ENCODE measurements at regions not wholly inside any gene's neighbourhood (a gene's known extent, or its start where the extent isn't known, plus 50 kb on each side); places are given as distances from the start of the nearest gene placed in this dataset.

DNA sequence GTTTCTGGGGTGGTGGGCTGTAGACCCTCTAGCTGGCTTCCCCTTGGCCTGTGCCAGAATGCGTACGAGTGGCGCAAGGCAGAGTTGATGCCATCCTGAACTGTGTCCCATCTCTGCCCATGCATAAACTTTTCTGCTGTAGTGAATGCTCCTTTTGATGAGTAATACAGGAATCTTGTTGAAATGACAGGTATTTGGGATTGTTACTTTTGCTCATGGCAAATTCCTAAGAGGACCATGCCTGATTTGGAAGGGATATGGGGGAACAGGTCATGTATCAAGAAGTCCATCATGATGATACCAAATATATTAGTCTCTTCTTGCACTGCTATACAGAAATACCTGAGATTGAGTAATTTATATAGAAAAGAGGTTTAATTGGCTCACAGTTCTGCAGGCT is 648.0 kb downstream of the SLC4A3 start:
- TF ChIP-seq, protein P1, sequence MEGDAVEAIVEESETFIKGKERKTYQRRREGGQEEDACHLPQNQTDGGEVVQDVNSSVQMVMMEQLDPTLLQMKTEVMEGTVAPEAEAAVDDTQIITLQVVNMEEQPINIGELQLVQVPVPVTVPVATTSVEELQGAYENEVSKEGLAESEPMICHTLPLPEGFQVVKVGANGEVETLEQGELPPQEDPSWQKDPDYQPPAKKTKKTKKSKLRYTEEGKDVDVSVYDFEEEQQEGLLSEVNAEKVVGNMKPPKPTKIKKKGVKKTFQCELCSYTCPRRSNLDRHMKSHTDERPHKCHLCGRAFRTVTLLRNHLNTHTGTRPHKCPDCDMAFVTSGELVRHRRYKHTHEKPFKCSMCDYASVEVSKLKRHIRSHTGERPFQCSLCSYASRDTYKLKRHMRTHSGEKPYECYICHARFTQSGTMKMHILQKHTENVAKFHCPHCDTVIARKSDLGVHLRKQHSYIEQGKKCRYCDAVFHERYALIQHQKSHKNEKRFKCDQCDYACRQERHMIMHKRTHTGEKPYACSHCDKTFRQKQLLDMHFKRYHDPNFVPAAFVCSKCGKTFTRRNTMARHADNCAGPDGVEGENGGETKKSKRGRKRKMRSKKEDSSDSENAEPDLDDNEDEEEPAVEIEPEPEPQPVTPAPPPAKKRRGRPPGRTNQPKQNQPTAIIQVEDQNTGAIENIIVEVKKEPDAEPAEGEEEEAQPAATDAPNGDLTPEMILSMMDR (IDR thresholded peaks at IDR 0.05) = no peak

DNA sequence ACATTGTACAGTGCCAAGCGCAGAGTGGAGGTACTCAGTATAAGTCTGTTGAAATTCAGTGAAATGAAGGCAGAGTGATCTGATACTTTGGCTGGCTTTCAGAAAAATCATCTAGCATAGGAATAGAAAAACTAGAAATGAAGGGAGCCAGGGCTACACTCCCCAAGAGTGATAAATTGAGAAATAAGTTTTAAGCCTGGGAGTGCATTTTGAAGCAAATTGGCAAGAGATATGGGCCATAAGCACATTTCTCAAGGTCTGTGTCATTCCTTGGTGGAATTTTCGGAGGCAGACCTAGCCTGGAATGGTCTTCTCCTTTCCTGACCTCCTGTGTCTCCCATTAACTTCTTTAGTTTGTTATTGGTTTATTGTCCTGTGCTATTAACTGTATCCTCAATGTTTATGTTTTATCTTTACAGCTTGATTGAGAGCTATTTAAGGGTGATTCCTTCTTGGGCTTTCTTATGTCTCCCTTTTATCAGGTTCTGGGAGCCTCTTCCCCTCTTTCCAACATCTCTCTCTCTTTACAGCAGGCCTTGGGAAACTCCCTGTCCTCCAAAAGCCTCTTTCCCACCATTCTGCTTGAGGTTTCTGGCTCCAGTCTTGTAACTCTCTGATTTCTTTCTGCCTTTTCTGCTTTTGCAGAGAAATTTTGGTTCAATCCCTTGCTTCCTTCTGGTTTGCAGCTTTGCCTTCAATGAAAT is 649.5 kb downstream of the SLC4A3 start:
- TF ChIP-seq, protein P1 (IDR thresholded peaks at IDR 0.05) = no peak

GRCh38 chr2:220277445-220277975 is 650.1 kb downstream of the SLC4A3 start:
- TF ChIP-seq, protein P1 (IDR thresholded peaks at IDR 0.05) = no peak

- TF ChIP-seq, protein P1 (IDR thresholded peaks at IDR 0.05) = no peak
Measured at GRCh38 chr2:220278022-220278421, 650.6 kb downstream of the SLC4A3 start.

GRCh38 chr2:220279372-220279771 is 651.9 kb downstream of the SLC4A3 start:
- TF ChIP-seq, protein P1 (IDR thresholded peaks at IDR 0.05) = no peak

GRCh38 chr2:220279840-220280239 is 652.4 kb downstream of the SLC4A3 start:
- TF ChIP-seq, protein P1 (IDR thresholded peaks at IDR 0.05) = no peak

DNA sequence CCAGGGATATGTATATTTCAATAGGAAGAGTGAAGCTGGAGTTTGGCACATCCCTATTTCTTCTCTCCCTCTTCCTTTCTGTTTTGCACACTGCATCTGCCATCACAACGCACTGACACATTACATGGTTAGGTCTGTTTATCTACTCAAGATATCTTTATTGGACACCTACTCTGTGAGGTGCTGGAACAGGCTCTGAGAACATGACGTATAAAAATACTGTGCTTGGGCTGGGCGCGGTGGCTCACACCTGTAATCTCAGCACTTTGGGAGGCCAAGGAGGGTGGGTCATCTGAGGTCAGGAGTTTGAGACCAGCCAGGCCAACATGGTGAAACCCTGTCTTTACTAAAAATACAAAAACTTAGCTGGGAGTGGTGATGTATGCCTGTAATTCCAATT is 653.3 kb downstream of the SLC4A3 start:
- TF ChIP-seq, protein P1 (IDR thresholded peaks at IDR 0.05) = no peak

All from LNCAP (cell line).